GM18508 (cell line): ENCODE measurements at regions not wholly inside any gene's neighbourhood (a gene's known extent, or its start where the extent isn't known, plus 50 kb on each side); places are given as distances from the start of the nearest gene placed in this dataset.

Experiments used
- ATAC-seq: cut with Tn5 transposase; IDR thresholded peaks from one replicate; pipeline ENCODE4 v1.9.1; 2021; ENCODE audit warnings: moderate number of reproducible peaks; ENCODE audit not compliant: insufficient read depth, unreplicated experiment

- ATAC-seq = no peak
These were observed 76.0 kb downstream of the ATPSCKMT start for GRCh38 chr5:10173716-10174115.

DNA sequence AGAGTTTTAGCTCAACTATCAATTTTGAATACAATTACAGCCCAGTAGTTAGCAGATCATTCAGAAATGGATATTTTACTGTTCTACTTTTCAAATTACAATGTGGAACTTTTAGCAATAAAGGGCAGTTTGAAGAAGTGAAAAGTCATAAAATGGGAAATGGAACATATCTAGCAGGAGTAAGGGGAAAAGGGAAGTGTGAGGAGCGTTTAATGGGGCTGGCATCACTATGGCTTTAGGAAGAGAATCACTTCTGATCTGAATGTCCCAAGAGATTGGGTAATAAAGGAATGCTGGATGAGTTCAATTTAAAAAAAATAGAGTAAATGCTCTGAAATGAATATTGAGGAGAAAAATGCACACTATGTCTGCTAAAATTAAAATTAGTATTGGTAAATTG is 77.4 kb downstream of the ATPSCKMT start:
- no peak for ATAC-seq

DNA sequence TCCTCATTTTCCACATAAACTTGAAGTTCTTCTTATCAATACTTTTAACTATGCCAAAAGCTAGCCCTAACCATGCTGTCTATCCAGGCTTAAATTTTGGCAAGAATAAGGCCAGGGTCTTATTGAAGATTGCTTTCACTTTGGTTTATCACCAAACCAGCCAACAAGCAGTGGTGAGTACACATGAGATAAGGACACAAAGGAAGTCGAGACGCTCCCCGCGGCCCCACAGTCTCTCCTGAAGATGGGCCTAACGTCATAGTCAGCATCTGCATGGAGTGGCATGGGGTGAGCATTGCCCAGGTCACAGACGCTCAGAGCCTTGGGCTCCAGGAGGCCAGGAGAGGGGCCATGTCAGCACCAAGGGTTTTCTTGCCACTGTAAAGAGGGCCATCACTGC is 80.3 kb downstream of the ATPSCKMT start:
- no peak for ATAC-seq

GRCh38 chr5:10168254-10168653 is 81.4 kb downstream of the ATPSCKMT start:
- ATAC-seq = no peak

DNA sequence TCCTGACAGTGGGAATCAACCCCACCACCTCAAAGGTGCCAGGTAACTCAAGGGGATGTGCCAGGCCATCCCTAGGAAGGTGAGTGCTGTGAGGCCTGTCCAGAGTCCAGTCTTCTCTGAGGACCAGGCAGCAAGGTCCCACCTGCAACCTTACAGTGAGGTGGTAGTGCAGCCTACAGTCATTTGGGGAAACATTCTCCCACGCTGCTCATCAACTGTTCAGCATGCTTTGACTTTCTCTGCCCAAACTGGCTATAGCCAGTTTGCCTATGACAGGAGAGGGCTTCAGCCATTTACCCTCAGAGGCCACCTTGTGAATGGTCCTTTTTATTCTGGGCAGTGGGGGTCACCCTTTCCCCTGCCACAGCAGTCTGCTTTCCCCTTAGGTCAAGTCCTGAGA is 81.9 kb downstream of the ATPSCKMT start:
- no peak for ATAC-seq

GRCh38 chr5:10166392-10166791 is 83.3 kb downstream of the ATPSCKMT start:
- no peak for ATAC-seq

DNA sequence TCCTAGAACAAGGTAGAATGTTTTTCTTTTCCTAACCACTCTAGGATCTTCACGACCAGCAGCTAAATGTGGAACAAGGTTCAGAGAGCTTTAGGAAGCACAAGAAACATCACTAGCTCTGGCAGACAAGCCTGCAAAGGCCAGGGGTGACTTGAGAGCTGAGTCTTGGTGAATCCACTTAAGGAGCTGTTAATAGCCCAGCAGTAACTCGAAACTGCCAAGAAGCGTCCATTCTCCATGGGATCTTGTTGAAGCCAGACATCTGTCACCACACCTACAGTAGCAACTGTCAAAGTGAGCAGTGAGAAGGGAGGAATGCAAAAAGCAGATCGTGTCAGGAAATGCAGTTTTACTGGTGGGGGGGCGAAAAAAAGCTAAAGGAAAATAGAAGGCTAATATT is 87.2 kb downstream of the ATPSCKMT start:
- no peak for ATAC-seq

GRCh38 chr5:10161778-10162177 is 87.9 kb downstream of the ATPSCKMT start:
- no peak for ATAC-seq

DNA sequence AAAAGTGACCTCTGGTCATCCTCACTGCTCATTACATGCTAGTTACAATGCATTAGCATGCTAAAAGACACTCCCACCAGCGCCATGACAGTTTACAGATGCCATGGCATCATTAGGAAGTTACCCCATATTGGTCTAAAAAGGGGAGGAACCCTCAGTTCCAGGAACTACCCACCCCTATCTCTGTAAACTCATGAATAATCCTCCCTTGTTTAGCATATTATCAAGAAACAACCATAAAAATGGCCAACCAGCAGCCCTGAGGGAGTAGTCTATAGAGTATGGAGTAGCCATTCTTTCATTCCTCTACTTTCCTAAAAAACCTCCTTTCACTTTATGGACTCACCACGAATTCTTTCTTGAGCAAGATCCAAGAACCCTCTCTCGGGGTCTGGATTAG is 89.4 kb downstream of the ATPSCKMT start:
- no peak for ATAC-seq

DNA sequence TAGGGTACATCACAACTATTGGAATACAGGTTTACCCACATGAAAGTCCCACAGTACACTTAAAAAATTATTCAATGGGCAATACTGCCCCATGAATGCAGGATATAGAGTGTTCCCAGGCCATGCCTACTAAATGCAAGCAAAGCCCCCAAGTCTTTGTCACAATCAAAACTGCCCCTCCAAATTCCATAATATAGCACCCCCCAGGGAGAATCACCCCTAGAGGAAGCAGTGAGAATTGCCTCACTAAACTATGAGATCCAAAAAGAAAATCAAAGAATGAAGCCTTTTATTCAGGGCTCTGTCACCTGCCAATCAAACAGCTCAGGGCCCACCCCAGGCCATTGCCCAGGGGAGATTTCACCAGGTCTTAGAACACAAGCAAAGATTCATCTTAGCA is 90.8 kb downstream of the ATPSCKMT start:
- no peak for ATAC-seq

GRCh38 chr5:10157085-10157669 is 92.5 kb downstream of the ATPSCKMT start:
- ATAC-seq = no peak

GRCh38 chr5:10155897-10156667 is 93.6 kb downstream of the ATPSCKMT start:
- no peak for ATAC-seq

GRCh38 chr5:10153808-10154537 is 95.7 kb downstream of the ATPSCKMT start:
- ATAC-seq = no peak

DNA sequence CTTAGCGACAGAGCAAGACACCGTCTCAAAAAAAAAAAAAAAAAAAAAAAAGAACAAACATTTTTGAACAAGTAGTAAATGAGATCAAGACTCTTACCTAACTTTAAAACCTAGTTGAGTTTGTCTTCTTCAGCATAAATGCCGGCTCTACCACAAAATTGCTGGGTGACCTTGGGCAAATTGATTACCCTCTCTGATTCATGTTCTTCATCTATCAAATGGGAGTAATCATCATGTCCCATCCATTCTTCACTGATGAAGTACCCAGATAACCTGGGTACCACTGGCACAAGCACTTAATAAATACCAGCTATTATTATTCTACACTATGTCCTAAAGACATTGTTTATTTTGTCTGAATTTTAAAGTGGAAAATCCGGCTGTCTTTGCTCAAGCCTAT is 96.3 kb downstream of the ATPSCKMT start:
- ATAC-seq = no peak

DNA sequence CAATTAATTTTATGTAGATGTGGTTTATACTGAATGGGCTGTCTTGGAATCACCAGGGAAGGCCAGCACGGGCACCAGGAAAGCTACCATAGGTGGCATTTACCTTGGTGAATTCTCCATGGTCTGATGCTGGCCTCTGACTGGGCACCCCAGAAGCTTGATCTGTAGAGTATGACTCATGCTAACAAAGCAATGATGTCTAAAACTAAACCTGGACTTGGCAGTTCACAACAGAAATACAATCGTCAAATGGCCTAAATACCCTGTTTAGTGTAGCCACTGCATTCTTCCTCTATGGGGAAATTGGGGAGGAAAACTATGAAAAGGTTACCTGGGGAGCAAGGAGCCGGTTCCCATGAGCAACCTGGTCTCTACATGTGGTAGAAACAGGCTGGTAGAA is 98.0 kb downstream of the ATPSCKMT start:
- no peak for ATAC-seq

DNA sequence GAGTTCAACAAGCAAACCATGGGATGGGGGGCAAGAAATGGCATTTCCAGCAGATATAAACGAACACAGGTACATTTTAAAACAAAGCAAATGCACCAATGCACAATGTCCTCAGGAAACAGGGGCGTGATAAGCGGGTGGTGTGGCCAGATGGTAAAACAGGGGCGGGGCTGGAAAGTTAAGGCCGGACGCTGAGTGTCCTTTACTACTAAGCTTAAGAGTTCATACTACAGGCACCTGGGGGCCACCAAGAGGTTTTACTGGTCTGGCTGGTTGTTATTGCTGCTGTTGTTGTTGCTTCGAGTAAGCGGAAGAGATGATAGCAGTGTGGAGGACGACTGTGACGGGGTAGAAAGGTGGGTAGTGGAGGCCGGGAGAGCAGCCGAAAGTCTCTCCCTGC is 99.8 kb downstream of the ATPSCKMT start:
- no peak for ATAC-seq

GRCh38 chr5:10145923-10146401 is 103.7 kb downstream of the ATPSCKMT start:
- ATAC-seq = no peak

GRCh38 chr5:10144040-10144439 is 105.6 kb downstream of the ATPSCKMT start:
- no peak for ATAC-seq

GRCh38 chr5:10140195-10140973 is 109.3 kb downstream of the ATPSCKMT start:
- ATAC-seq = no peak

- no peak for ATAC-seq
These were observed 111.2 kb downstream of the ATPSCKMT start for GRCh38 chr5:10138395-10139057.
